H1 (cell line): ENCODE measurements at regions not wholly inside any gene's neighbourhood (a gene's known extent, or its start where the extent isn't known, plus 50 kb on each side); places are given as distances from the start of the nearest gene placed in this dataset.

Source experiments
- CTCF ChIA-PET: fragments of 300-600 bp; sonication (Branson Sonifier 250); formaldehyde crosslinking; loops from one replicate; lab custom pipeline; 2021; ENCODE audit not compliant: partially characterized antibody; lab: Charles Lee
- POLR2A ChIA-PET: fragments of 300-600 bp; sonication (Branson Sonifier 250); formaldehyde crosslinking; loops from one replicate; lab custom pipeline; 2021; ENCODE audit warnings: inconsistent platforms; ENCODE audit not compliant: partially characterized antibody; lab: Charles Lee
- DNase-seq, 2 experiments: peaks; one replicate each; pipeline versions ENCODE4 v3.0.0 to v3.0.0-alpha.2; 2010 to 2022; ENCODE audit warnings: low spot score in 2 of 2, low read depth in 1 of 2, mixed read lengths in 1 of 2
- FAIRE-seq: peaks from 2 replicates; lab custom pipeline; 2011; peaks lifted over from hg19 to GRCh38; lab: Jason Lieb, UNC
- H2AFZ ChIP-seq: 2 replicates; pipeline ENCODE4 v1.8.1; 2012; ENCODE audit warnings: low read length, inconsistent platforms
- H2AK5ac ChIP-seq: 2 replicates; pipeline ENCODE4 v1.6.1; 2013; ENCODE audit warnings: low read depth, low read length
- H2BK120ac ChIP-seq: replicated peaks from 2 replicates; pipeline ENCODE3; 2013; ENCODE audit warnings: low read depth, low read length, inconsistent platforms
- H2BK12ac ChIP-seq: 2 replicates; pipeline ENCODE4 v1.6.1; 2013; ENCODE audit warnings: low read depth, low read length
- H2BK15ac ChIP-seq: 2 replicates; pipeline ENCODE4 v1.6.1; 2013; ENCODE audit warnings: low read length
- H2BK20ac ChIP-seq: 2 replicates; pipeline ENCODE4 v1.6.1; 2013; ENCODE audit warnings: low read length
- H2BK5ac ChIP-seq: 2 replicates; pipeline ENCODE4 v1.6.1; 2013; ENCODE audit warnings: low read depth, low read length
- H3K14ac ChIP-seq: 2 replicates; pipeline ENCODE4 v1.6.1; 2013; ENCODE audit warnings: inconsistent platforms; ENCODE audit not compliant: insufficient read length
- H3K18ac ChIP-seq: 2 replicates; pipeline ENCODE4 v1.6.1; 2013; ENCODE audit warnings: low read length; ENCODE audit errors: extremely low read depth
- H3K23ac ChIP-seq: 2 replicates; pipeline ENCODE4 v1.6.1; 2013; ENCODE audit warnings: inconsistent platforms; ENCODE audit not compliant: insufficient read length
- H3K23me2 ChIP-seq: 2 replicates; pipeline ENCODE4 v1.6.1; 2013; ENCODE audit warnings: low read depth, low read length
- H3K27ac ChIP-seq: 2 replicates; pipeline ENCODE4 v1.6.1; 2011; ENCODE audit warnings: low read depth, low read length, inconsistent platforms
- H3K27me3 ChIP-seq, 4 experiments: replicated peaks in 1 of 4; 1 replicate in 1 of 4; 2 replicates in 3 of 4; pipeline versions ENCODE4 v1.6.1 to v1.8.1; 2011 to 2013; ENCODE audit warnings: low read length in 3 of 4, mild to moderate bottlenecking in 3 of 4, inconsistent platforms in 2 of 4, mixed read lengths in 2 of 4, moderate library complexity in 1 of 4; ENCODE audit not compliant: control insufficient read depth in 3 of 4, insufficient read depth in 3 of 4; ENCODE audit errors: extremely low read depth in 1 of 4
- H3K36me3 ChIP-seq, 4 experiments: 2 replicates each; pipeline versions ENCODE4 v1.6.1 to v1.8.1; 2011 to 2013; ENCODE audit warnings: mild to moderate bottlenecking in 4 of 4, low read length in 3 of 4, moderate library complexity in 2 of 4, control low read depth in 1 of 4, inconsistent platforms in 1 of 4; ENCODE audit not compliant: insufficient read depth in 4 of 4, control insufficient read depth in 2 of 4
- H3K4ac ChIP-seq: replicated peaks from 2 replicates; pipeline ENCODE3; 2013; ENCODE audit warnings: low read length, low read depth, mixed read lengths, inconsistent platforms; ENCODE audit not compliant: insufficient read length
- H3K4me1 ChIP-seq, 4 experiments: replicated peaks in 1 of 4; 1 replicate in 1 of 4; 2 replicates in 3 of 4; pipeline versions ENCODE4 v1.6.1 to v1.8.1; 2011 to 2013; ENCODE audit warnings: low read length in 3 of 4, inconsistent platforms in 2 of 4, mixed read lengths in 1 of 4; ENCODE audit not compliant: insufficient read depth in 4 of 4, control insufficient read depth in 3 of 4
- H3K4me2 ChIP-seq, 2 experiments: 2 replicates each; pipeline versions ENCODE4 v1.6.1 to v1.8.1; 2011 to 2013; ENCODE audit warnings: low read depth in 2 of 2, low read length in 2 of 2, control low read depth in 1 of 2, inconsistent platforms in 1 of 2, mild to moderate bottlenecking in 1 of 2; ENCODE audit not compliant: insufficient read depth in 1 of 2
- H3K4me3 ChIP-seq, 4 experiments: fragments of 200-600, 300-600 bp in 1 of 4; sonication (generic), shearing (Covaris generic), sonication (Bioruptor Twin) in 1 of 4; 2 replicates each; pipeline versions ENCODE4 v1.5.1 to v1.8.1; 2011 to 2016; ENCODE audit warnings: low read length in 4 of 4, low read depth in 3 of 4, control low read depth in 2 of 4, inconsistent platforms in 2 of 4, mild to moderate bottlenecking in 2 of 4, mixed read lengths in 1 of 4, moderate library complexity in 1 of 4; ENCODE audit not compliant: insufficient read depth in 2 of 4; ENCODE audit errors: extremely low read depth in 1 of 4
- H3K56ac ChIP-seq: replicated peaks from 2 replicates; pipeline ENCODE3; 2013; ENCODE audit warnings: low read depth, mild to moderate bottlenecking, mixed read lengths, low read length, inconsistent platforms; ENCODE audit not compliant: insufficient read length
- H3K79me1 ChIP-seq: 2 replicates; pipeline ENCODE4 v1.6.1; 2013; ENCODE audit warnings: low read depth, low read length, control low read depth
- H3K79me2 ChIP-seq, 2 experiments: 2 replicates each; pipeline versions ENCODE4 v1.6.1 to v1.8.1; 2012 to 2013; ENCODE audit warnings: low read length in 2 of 2, mild to moderate bottlenecking in 2 of 2, inconsistent platforms in 1 of 2; ENCODE audit not compliant: insufficient read depth in 2 of 2, control insufficient read depth in 1 of 2
- H3K9ac ChIP-seq, 4 experiments: replicated peaks in 1 of 4; 1 replicate in 1 of 4; 2 replicates in 3 of 4; pipeline versions ENCODE4 v1.6.1 to v1.8.1; 2011 to 2013; ENCODE audit warnings: low read depth in 3 of 4, low read length in 3 of 4, control low read depth in 2 of 4, mild to moderate bottlenecking in 2 of 4, moderate library complexity in 2 of 4, inconsistent platforms in 1 of 4; ENCODE audit errors: extremely low read depth in 1 of 4
- H3K9me3 ChIP-seq, 2 experiments: 2 replicates each; pipeline versions ENCODE4 v1.6.1 to v1.8.1; 2012 to 2013; ENCODE audit warnings: mild to moderate bottlenecking in 2 of 2, moderate library complexity in 2 of 2, control low read depth in 1 of 2, inconsistent platforms in 1 of 2, low read depth in 1 of 2, low read length in 1 of 2, mixed read lengths in 1 of 2; ENCODE audit not compliant: insufficient read depth in 2 of 2
- H4K20me1 ChIP-seq, 2 experiments: replicated peaks in 1 of 2; 2 replicates each; pipeline versions ENCODE3 to v1.8.1; 2011 to 2013; ENCODE audit warnings: inconsistent platforms in 2 of 2, low read length in 2 of 2, mild to moderate bottlenecking in 1 of 2; ENCODE audit not compliant: insufficient read depth in 2 of 2, control insufficient read depth in 1 of 2
- H4K5ac ChIP-seq: 2 replicates; pipeline ENCODE4 v1.6.1; 2013; ENCODE audit warnings: low read length, low read depth, mixed read lengths, inconsistent platforms; ENCODE audit not compliant: insufficient read length
- H4K8ac ChIP-seq: 2 replicates; pipeline ENCODE4 v1.8.0; 2013; ENCODE audit warnings: mild to moderate bottlenecking, moderate library complexity, low read length, inconsistent platforms; ENCODE audit not compliant: insufficient read depth; ENCODE audit errors: extremely low read depth
- H4K91ac ChIP-seq: replicated peaks from 2 replicates; pipeline ENCODE3; 2013; ENCODE audit warnings: low read length, mixed read lengths, inconsistent platforms; ENCODE audit not compliant: insufficient read length
- BCL11A ChIP-seq, 2 experiments: IDR thresholded peaks; one replicate each; pipeline ENCODE4 v1.6.1; 2011; ENCODE audit warnings: low read depth in 2 of 2, low read length in 2 of 2, mild to moderate bottlenecking in 2 of 2
- CREB1 ChIP-seq: IDR thresholded peaks from 2 replicates; pipeline ENCODE4 v1.6.1; 2012; ENCODE audit warnings: inconsistent platforms
- FOSL1 ChIP-seq: IDR thresholded peaks from 2 replicates; pipeline ENCODE4 v1.6.1; 2011; ENCODE audit warnings: mild to moderate bottlenecking, low read depth, low read length, moderate library complexity; ENCODE audit not compliant: insufficient read depth
- KDM4A ChIP-seq: IDR thresholded peaks from one replicate; pipeline ENCODE4 v1.7.1; 2012; ENCODE audit warnings: low read depth, mild to moderate bottlenecking, moderate library complexity, low read length, inconsistent platforms; ENCODE audit not compliant: severe bottlenecking
- RAD21 ChIP-seq, 2 experiments: IDR thresholded peaks in 1 of 2; conservative IDR thresholded peaks in 1 of 2; 2 replicates each; pipeline ENCODE4 v1.6.1; 2011; ENCODE audit warnings: low read depth in 2 of 2, low read length in 2 of 2, improper control_type of control experiment in 1 of 2, inconsistent platforms in 1 of 2, mild to moderate bottlenecking in 1 of 2, moderate library complexity in 1 of 2
- RBBP5 ChIP-seq: IDR thresholded peaks from 2 replicates; pipeline ENCODE4 v1.7.1; 2012; ENCODE audit warnings: low read depth, mild to moderate bottlenecking, inconsistent platforms, low read length, moderate library complexity, borderline replicate concordance
- RNF2 ChIP-seq: fragments of 200-900, 300-1000 bp; sonication (generic); IDR thresholded peaks from 2 replicates; pipeline ENCODE4 v1.7.1; 2016; ENCODE audit warnings: borderline replicate concordance, low read depth, mild to moderate bottlenecking, antibody characterized with exemption, low read length; ENCODE audit not compliant: poor library complexity, severe bottlenecking; ENCODE audit errors: missing control alignments
- SIX5 ChIP-seq: IDR thresholded peaks from 2 replicates; pipeline ENCODE4 v1.6.1; 2011; ENCODE audit warnings: mild to moderate bottlenecking, low read depth, low read length
- SUZ12 ChIP-seq: fragments of 200-600 bp; sonication (generic); IDR thresholded peaks from 2 replicates; pipeline ENCODE4 v1.6.1; 2012; ENCODE audit warnings: mild to moderate bottlenecking, inconsistent platforms, low read length, moderate library complexity, mixed read lengths
- YY1 ChIP-seq: IDR thresholded peaks from 2 replicates; pipeline ENCODE4 v1.6.1; 2011; ENCODE audit warnings: low read depth, mild to moderate bottlenecking, low read length
- WGBS, 2 experiments: shearing (Covaris generic) in 1 of 2; methylation state at CpG; one replicate each; pipeline versions ENCODE4 v1.1.6 to v1.1.7; 2013 to 2015; ENCODE audit warnings: low lambda C conversion rate in 2 of 2, mixed read lengths in 2 of 2, inconsistent platforms in 1 of 2, low coverage in 1 of 2, missing lambda C conversion rate in 1 of 2; ENCODE audit not compliant: insufficient replicate concordance in 2 of 2, insufficient coverage in 1 of 2, insufficient read length in 1 of 2; ENCODE audit errors: extremely low coverage in 1 of 2, missing lambda C conversion rate in 1 of 2; 5-methylcytosine and 5-hydroxymethylcytosine counted together
- TF ChIP-seq, protein P1 (sequence below): IDR thresholded peaks from 2 replicates; pipeline ENCODE4 v1.6.1; 2011; ENCODE audit warnings: low read length, improper control_type of control experiment

DNA sequence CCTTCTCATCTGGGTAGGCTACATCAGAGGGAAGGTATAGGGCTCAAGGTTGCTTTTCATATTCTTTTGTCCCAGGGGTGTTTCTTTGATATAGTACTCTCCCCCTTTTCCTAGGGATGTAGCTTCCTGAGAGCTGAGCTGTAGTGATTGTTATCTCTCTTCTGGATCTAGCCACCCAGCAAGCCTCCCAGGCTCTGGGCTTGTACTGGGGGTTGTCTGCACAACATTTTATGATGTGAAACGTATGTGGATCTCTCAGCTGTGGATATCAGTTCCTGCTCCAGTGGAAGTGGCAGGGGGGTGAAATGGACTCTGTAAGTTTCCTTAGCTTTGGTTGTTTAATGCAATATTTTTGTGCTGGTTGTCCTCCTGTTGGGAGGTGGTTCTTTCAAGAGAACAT is 437.3 kb upstream of the SYNCRIP start:
- Histone ChIP-seq H3K4me1 (no peaks in the 10 kb centered on the region), H2BK12ac (no peak overlapping the region), H2BK120ac (no peak overlapping the region), H2AK5ac (no peak overlapping the region), H3K4me2 (no peak overlapping the region), H2BK15ac (no peak overlapping the region), H3K27ac (no peak overlapping the region), H4K8ac (no peak overlapping the region), H4K5ac (no peak overlapping the region), H3K23me2 (no peaks in the 10 kb centered on the region), H3K4ac (no peak overlapping the region), H4K20me1 (no peaks in the 10 kb centered on the region), H2BK20ac (no peak overlapping the region), H3K23ac (no peak overlapping the region), H3K79me1 (no peaks in the 10 kb centered on the region), H3K27me3 (no peaks in the 10 kb centered on the region), H3K14ac (no peak overlapping the region), H2AFZ (no peak overlapping the region), H2BK5ac (no peak overlapping the region), H3K9ac (no peak overlapping the region), H3K4me3 (no peak overlapping the region), H3K56ac (no peak overlapping the region), H3K9me3 (peaks cover 0 to 2% of the 10 kb centered on the region in 2 experiments; a peak in 1 of 4 replicates), H3K36me3 (no peaks in the 10 kb centered on the region), H3K79me2 (no peaks in the 10 kb centered on the region), H3K18ac (no peak overlapping the region), H4K91ac (no peak overlapping the region)
- 87% methylated on average over 1 of the region's 1 CpG; no CpG with 5 or more reads in 1 of the 2 experiments for WGBS, 2 experiments
- DNase-seq (no peak), FAIRE-seq (no peak)
- CTCF ChIA-PET = interaction anchor here (0.8 kb wide), 1 partner anchor 156 kb away, joined by 3 read pairs; no protein-coding TSS in a partner anchor
- POLR2A ChIA-PET = interaction anchor here (0.7 kb wide), 1 partner anchor 17 kb away, joined by 3 read pairs; no protein-coding TSS in a partner anchor
- TF ChIP-seq SUZ12 = no peak
- no peak for TF ChIP-seq RAD21 (IDR thresholded peaks at IDR 0.05 in 1 of 2, conservative IDR thresholded peaks at IDR 0.05 in 1 of 2; ENCODE audit: low read depth in 2 of 2, low read length in 2 of 2)
- TF ChIP-seq CREB1 = no peak
- TF ChIP-seq, protein P1, sequence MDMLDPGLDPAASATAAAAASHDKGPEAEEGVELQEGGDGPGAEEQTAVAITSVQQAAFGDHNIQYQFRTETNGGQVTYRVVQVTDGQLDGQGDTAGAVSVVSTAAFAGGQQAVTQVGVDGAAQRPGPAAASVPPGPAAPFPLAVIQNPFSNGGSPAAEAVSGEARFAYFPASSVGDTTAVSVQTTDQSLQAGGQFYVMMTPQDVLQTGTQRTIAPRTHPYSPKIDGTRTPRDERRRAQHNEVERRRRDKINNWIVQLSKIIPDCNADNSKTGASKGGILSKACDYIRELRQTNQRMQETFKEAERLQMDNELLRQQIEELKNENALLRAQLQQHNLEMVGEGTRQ = no peak
- no peak for TF ChIP-seq SIX5
- no peak for TF ChIP-seq FOSL1
- no peak for TF ChIP-seq RBBP5
- TF ChIP-seq YY1 = no peak
- TF ChIP-seq BCL11A (IDR thresholded peaks at IDR 0.05; ENCODE audit: low read depth in 2 of 2, low read length in 2 of 2) = no peak
- no peak for TF ChIP-seq KDM4A
- no peak for TF ChIP-seq RNF2
